CD14-positive monocyte (primary cell): ENCODE measurements at regions not wholly inside any gene's neighbourhood (a gene's known extent, or its start where the extent isn't known, plus 50 kb on each side); places are given as distances from the start of the nearest gene placed in this dataset.

Experiments used
- DNase-seq, 3 donors: peaks; one replicate each; pipeline ENCODE4 v3.0.0-alpha.2; 2011 to 2022
- H2AFZ ChIP-seq: 2 replicates; pipeline ENCODE4 v1.6.0; 2012; ENCODE audit warnings: mild to moderate bottlenecking, low read depth, low read length, inconsistent platforms; ENCODE audit not compliant: insufficient read depth, poor library complexity, severe bottlenecking
- H3K27ac ChIP-seq, 2 donors: 1 replicate in 1 of 2; 2 replicates in 1 of 2; pipeline ENCODE4 v1.5.1; 2012 to 2013; ENCODE audit warnings: low read length in 2 of 2, control low read depth in 1 of 2, inconsistent platforms in 1 of 2, low read depth in 1 of 2, mild to moderate bottlenecking in 1 of 2
- H3K27me3 ChIP-seq, 2 donors: one replicate each; pipeline versions ENCODE4 v1.6.0 to v1.6.1; 2011 to 2013; ENCODE audit warnings: low read length in 2 of 2; ENCODE audit not compliant: control insufficient read depth in 2 of 2, insufficient read depth in 2 of 2
- H3K36me3 ChIP-seq, 2 donors: replicated peaks in 1 of 2; 1 replicate in 1 of 2; 2 replicates in 1 of 2; pipeline versions ENCODE4 v1.5.1 to v1.6.1; 2012 to 2013; ENCODE audit warnings: low read length in 2 of 2, control low read depth in 1 of 2, inconsistent platforms in 1 of 2, mild to moderate bottlenecking in 1 of 2; ENCODE audit not compliant: insufficient read depth in 2 of 2, control insufficient read depth in 1 of 2
- H3K4me1 ChIP-seq, 2 donors: 1 replicate in 1 of 2; 2 replicates in 1 of 2; pipeline versions ENCODE4 v1.5.1 to v1.6.1; 2012 to 2013; ENCODE audit warnings: low read length in 2 of 2, control low read depth in 1 of 2, inconsistent platforms in 1 of 2, mild to moderate bottlenecking in 1 of 2, moderate library complexity in 1 of 2; ENCODE audit not compliant: insufficient read depth in 2 of 2, control insufficient read depth in 1 of 2
- H3K4me2 ChIP-seq: replicated peaks from 2 replicates; pipeline ENCODE3; 2012; ENCODE audit warnings: low read length, moderate library complexity, mild to moderate bottlenecking; ENCODE audit not compliant: poor library complexity, severe bottlenecking; ENCODE audit errors: extremely low read depth
- H3K4me3 ChIP-seq, 3 experiments: fragments of 200-600 bp in 1 of 3; sonication (generic) in 1 of 3; replicated peaks in 1 of 3; 1 replicate in 2 of 3; 2 replicates in 1 of 3; pipeline ENCODE4 v1.5.1; 2011 to 2013; ENCODE audit warnings: low read length in 3 of 3, mild to moderate bottlenecking in 3 of 3, control low read depth in 2 of 3, low read depth in 2 of 3, inconsistent platforms in 1 of 3, moderate library complexity in 1 of 3
- H3K79me2 ChIP-seq: 2 replicates; pipeline ENCODE4 v1.6.0; 2012; ENCODE audit warnings: mild to moderate bottlenecking, control low read depth, inconsistent platforms, low read length, moderate library complexity; ENCODE audit not compliant: insufficient read depth
- H3K9ac ChIP-seq: 2 replicates; pipeline ENCODE4 v1.6.0; 2017; ENCODE audit warnings: low read length, mild to moderate bottlenecking; ENCODE audit not compliant: insufficient read depth, poor library complexity, severe bottlenecking
- H3K9me3 ChIP-seq, 2 donors: replicated peaks in 1 of 2; 1 replicate in 1 of 2; 2 replicates in 1 of 2; pipeline versions ENCODE4 v1.5.1 to v1.6.1; 2012 to 2013; ENCODE audit warnings: low read length in 2 of 2, control low read depth in 1 of 2; ENCODE audit not compliant: control insufficient read depth in 1 of 2, insufficient read depth in 1 of 2
- H4K20me1 ChIP-seq: 2 replicates; pipeline ENCODE4 v1.6.0; 2012; ENCODE audit warnings: mild to moderate bottlenecking, low read length, control low read depth, moderate library complexity; ENCODE audit not compliant: insufficient read depth
- H3K27ac Mint-ChIP-seq, 7 donors: one replicate each; pipeline ENCODE4 v1.8.0; 2020; ENCODE audit warnings: mild to moderate bottlenecking in 7 of 7, mixed read lengths in 7 of 7, moderate library complexity in 6 of 7, inconsistent platforms in 2 of 7
- H3K27me3 Mint-ChIP-seq, 3 donors: one replicate each; pipeline ENCODE4 v1.8.0; 2021 to 2022; ENCODE audit warnings: low read depth in 3 of 3, mild to moderate bottlenecking in 3 of 3, mixed read lengths in 3 of 3, moderate library complexity in 3 of 3, inconsistent platforms in 1 of 3
- H3K36me3 Mint-ChIP-seq, 2 donors: one replicate each; pipeline ENCODE4 v1.8.0; 2020; ENCODE audit warnings: mixed read lengths in 2 of 2, inconsistent platforms in 1 of 2, mild to moderate bottlenecking in 1 of 2
- H3K4me1 Mint-ChIP-seq: one replicate; pipeline ENCODE4 v1.8.0; 2020; ENCODE audit warnings: mild to moderate bottlenecking, mixed read lengths
- H3K4me3 Mint-ChIP-seq, 2 donors: one replicate each; pipeline ENCODE4 v1.8.0; 2020; ENCODE audit warnings: mild to moderate bottlenecking in 2 of 2, mixed read lengths in 2 of 2, moderate library complexity in 1 of 2
- H3K9me3 Mint-ChIP-seq, 7 donors: one replicate each; pipeline ENCODE4 v1.8.0; 2020 to 2022; ENCODE audit warnings: mixed read lengths in 7 of 7, mild to moderate bottlenecking in 6 of 7, moderate library complexity in 6 of 7, inconsistent platforms in 2 of 7
- CTCF ChIP-seq: fragments of 200-600 bp; IDR thresholded peaks from one replicate; pipeline ENCODE4 v1.8.0; 2022; ENCODE audit warnings: antibody characterized with exemption, mild to moderate bottlenecking
- WGBS: methylation state at CpG from one replicate; pipeline ENCODE4 v1.1.5; 2013; ENCODE audit warnings: missing lambda C conversion rate; ENCODE audit not compliant: insufficient coverage; 5-methylcytosine and 5-hydroxymethylcytosine counted together
- intact Hi-C, 2 donors: fragments of 100-400 bp; cut with micrococcal nuclease; formaldehyde crosslinking; loops; one replicate each; pipeline versions ENCODE4 v1.15.0 to v1.15.1; 2023

GRCh38 chr5:103829585-103829984 is 267.0 kb upstream of the NUDT12 start:
- Histone ChIP-seq H3K36me3 (no peaks in the 10 kb centered on the region), H3K9ac (no peak overlapping the region), H3K27me3 (no peaks in the 10 kb centered on the region), H3K4me2 (no peak overlapping the region), H4K20me1 (no peaks in the 10 kb centered on the region), H3K27ac (no peak overlapping the region), H3K9me3 (no peaks in the 10 kb centered on the region), H3K79me2 (no peaks in the 10 kb centered on the region), H3K4me3 (no peak overlapping the region), H2AFZ (no peak overlapping the region), H3K4me1 (no peaks in the 10 kb centered on the region)
- no peak overlapping the region for H3K4me3 Mint-ChIP-seq
- no CpG with 5 or more reads among the region's 7 CpGs for WGBS
- no peak for TF ChIP-seq CTCF
- no peak for DNase-seq
- no peaks in the 10 kb centered on the region for H3K4me1 Mint-ChIP-seq
- no peaks in the 10 kb centered on the region for H3K36me3 Mint-ChIP-seq
- H3K9me3 Mint-ChIP-seq = peaks cover 0 to 17% (median 7%) of the 10 kb centered on the region in 7 donors
- no peak overlapping the region for H3K27ac Mint-ChIP-seq
- H3K27me3 Mint-ChIP-seq = peaks cover 0 to 3% (median 3%) of the 10 kb centered on the region in 3 donors
- intact Hi-C loops = no loop called here

DNA sequence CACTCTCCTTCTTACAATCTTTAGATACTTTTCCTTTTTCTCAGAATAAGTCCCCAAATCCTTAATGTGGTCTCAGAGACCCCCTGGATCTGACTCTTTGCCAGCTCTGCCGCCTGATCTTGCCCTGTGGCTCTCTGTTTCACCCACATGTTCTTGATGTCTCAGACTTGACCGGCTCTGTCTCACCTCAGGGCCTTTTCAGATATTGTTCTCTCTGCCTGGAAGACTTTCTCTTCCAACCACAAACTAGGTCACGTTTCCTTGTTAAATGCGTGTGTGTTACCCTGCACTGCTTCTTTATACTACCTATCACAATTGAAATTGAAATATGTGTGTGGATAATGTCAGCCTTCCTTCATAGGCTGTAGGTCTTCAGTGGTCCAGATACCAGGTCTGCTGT is 265.4 kb upstream of the NUDT12 start:
- H2AFZ ChIP-seq = no peak overlapping the region
- 83% methylated on average over 2 of the region's 4 CpGs for WGBS
- no peaks in the 10 kb centered on the region for H3K36me3 Mint-ChIP-seq
- H3K9me3 Mint-ChIP-seq = peaks cover 0 to 11% (median 6%) of the 10 kb centered on the region in 7 donors
- no peaks in the 10 kb centered on the region for H3K36me3 ChIP-seq
- TF ChIP-seq CTCF = no peak
- no peak for DNase-seq
- no peak overlapping the region for H3K4me3 Mint-ChIP-seq
- H3K79me2 ChIP-seq = no peaks in the 10 kb centered on the region
- no peaks in the 10 kb centered on the region for H4K20me1 ChIP-seq
- H3K9me3 ChIP-seq = no peaks in the 10 kb centered on the region
- intact Hi-C loops = no loop called here
- no peak overlapping the region for H3K4me3 ChIP-seq
- no peak overlapping the region for H3K27ac Mint-ChIP-seq
- H3K4me2 ChIP-seq = no peak overlapping the region
- H3K27ac ChIP-seq = no peak overlapping the region
- H3K27me3 Mint-ChIP-seq = peaks cover 0 to 3% (median 0%) of the 10 kb centered on the region in 3 donors
- no peak overlapping the region for H3K9ac ChIP-seq
- H3K4me1 Mint-ChIP-seq = no peaks in the 10 kb centered on the region
- H3K27me3 ChIP-seq = no peaks in the 10 kb centered on the region
- H3K4me1 ChIP-seq = no peaks in the 10 kb centered on the region
